GM12878 (cell line): ENCODE measurements at regions not wholly inside any gene's neighbourhood (a gene's known extent, or its start where the extent isn't known, plus 50 kb on each side); places are given as distances from the start of the nearest gene placed in this dataset.

Experiments
- ATAC-seq: fragments of 200-7000 bp; cut with Tn5 transposase; 3 replicates; pipeline ENCODE4 v1.9.1; 2020; ENCODE audit warnings: mild to moderate bottlenecking, moderate library complexity
- BruUV-seq: library from RNA; stranded (reverse); fragments of 400-500 nt; replicated peaks from 2 replicates; lab custom pipeline; 2021; lab: Mats Ljungman, UMichigan
- CTCF ChIA-PET: fragments of 300-600 bp; sonication (Branson Sonifier 250); formaldehyde crosslinking; extraction: SDS; loops from one replicate; lab custom pipeline; 2021; ENCODE audit warnings: inconsistent platforms; lab: Yijun Ruan, JAX
- POLR2A ChIA-PET: fragments of 350-600 bp; formaldehyde crosslinking; extraction: SDS; loops from one replicate; lab custom pipeline; 2021; ENCODE audit warnings: inconsistent platforms; lab: Charles Lee
- RAD21 ChIA-PET: fragments of 300-600 bp; sonication (Branson Sonifier 250); formaldehyde crosslinking; loops from one replicate; lab custom pipeline; 2023; ENCODE audit warnings: antibody characterized with exemption; ENCODE audit not compliant: unreplicated experiment; lab: Charles Lee
- SMC1A ChIA-PET: fragments of 300-600 bp; sonication (Branson Sonifier 250); formaldehyde crosslinking; loops from one replicate; lab custom pipeline; 2023; ENCODE audit not compliant: unreplicated experiment, uncharacterized antibody; lab: Charles Lee
- DNase-seq: peaks from one replicate; pipeline ENCODE4 v3.0.0-alpha.2; 2011; ENCODE audit warnings: low read depth, low spot score
- FAIRE-seq: peaks from 3 replicates; lab custom pipeline; 2011; peaks lifted over from hg19 to GRCh38; lab: Jason Lieb, UNC
- H2AFZ ChIP-seq: 2 replicates; pipeline ENCODE4 v1.6.0; 2011; ENCODE audit warnings: low read depth, low read length, control low read depth; ENCODE audit not compliant: control insufficient read depth
- H3K27ac ChIP-seq: 2 replicates; pipeline ENCODE4 v1.5.1; 2011; ENCODE audit warnings: control low read depth; ENCODE audit not compliant: control insufficient read depth, insufficient read depth
- H3K27me3 ChIP-seq, 2 experiments: replicated peaks in 1 of 2; 2 replicates each; pipeline versions ENCODE4 v1.6.0 to v1.6.1; 2011; ENCODE audit warnings: low read length in 1 of 2; ENCODE audit not compliant: control insufficient read depth in 2 of 2, insufficient read depth in 2 of 2
- H3K36me3 ChIP-seq, 2 experiments: 2 replicates each; pipeline ENCODE4 v1.5.1; 2011; ENCODE audit warnings: low read length in 1 of 2; ENCODE audit not compliant: control insufficient read depth in 2 of 2, insufficient read depth in 2 of 2
- H3K4me1 ChIP-seq: 2 replicates; pipeline ENCODE4 v1.6.1; 2011; ENCODE audit warnings: mild to moderate bottlenecking, low read length, moderate library complexity, mixed read lengths; ENCODE audit not compliant: control insufficient read depth, insufficient read depth
- H3K4me2 ChIP-seq: 2 replicates; pipeline ENCODE4 v1.6.0; 2011; ENCODE audit warnings: control low read depth; ENCODE audit not compliant: control insufficient read depth, insufficient read depth
- H3K4me3 ChIP-seq: fragments of 200-600 bp; sonication (generic); 2 replicates; pipeline ENCODE4 v1.5.1; 2016
- H3K79me2 ChIP-seq: 2 replicates; pipeline ENCODE4 v1.6.0; 2011; ENCODE audit warnings: low read length; ENCODE audit not compliant: control insufficient read depth, insufficient read depth
- H3K9ac ChIP-seq: 2 replicates; pipeline ENCODE4 v1.8.0; 2011; ENCODE audit warnings: low read length, control low read depth, mixed read lengths; ENCODE audit not compliant: control insufficient read depth, insufficient read depth
- H3K9me3 ChIP-seq: replicated peaks from 3 replicates; pipeline ENCODE4 v1.5.1; 2011; ENCODE audit warnings: mild to moderate bottlenecking, low read length; ENCODE audit not compliant: control insufficient read depth, insufficient read depth
- H4K20me1 ChIP-seq: 2 replicates; pipeline ENCODE4 v1.6.0; 2011; ENCODE audit not compliant: control insufficient read depth, insufficient read depth
- CBFB ChIP-seq: IDR thresholded peaks from 2 replicates; pipeline ENCODE4 v1.6.1; 2016; ENCODE audit warnings: antibody characterized with exemption, low read depth
- CBX5 ChIP-seq: sonication (generic); IDR thresholded peaks from 2 replicates; pipeline ENCODE4 v1.6.1; 2016; ENCODE audit warnings: low read depth, moderate library complexity, mild to moderate bottlenecking, inconsistent platforms
- EGR1 ChIP-seq, 2 experiments: IDR thresholded peaks; 1 replicate in 1 of 2; 2 replicates in 1 of 2; pipeline ENCODE4 v1.6.1; 2011 to 2012; ENCODE audit warnings: low read depth in 2 of 2, low read length in 2 of 2, borderline replicate concordance in 1 of 2, mild to moderate bottlenecking in 1 of 2, moderate library complexity in 1 of 2
- ETV6 ChIP-seq, 2 experiments: fragments of 450-650 bp in 1 of 2; IDR thresholded peaks in 1 of 2; conservative IDR thresholded peaks in 1 of 2; 2 replicates each; pipeline ENCODE4 v1.6.1; 2014; ENCODE audit warnings: antibody characterized with exemption in 1 of 2, borderline replicate concordance in 1 of 2, low read depth in 1 of 2, mild to moderate bottlenecking in 1 of 2, moderate library complexity in 1 of 2
- FOXK2 ChIP-seq: fragments of 450-650 bp; IDR thresholded peaks from 2 replicates; pipeline ENCODE4 v1.6.1; 2017; ENCODE audit warnings: mild to moderate bottlenecking, moderate library complexity
- JUNB ChIP-seq: IDR thresholded peaks from 2 replicates; pipeline ENCODE4 v1.6.1; 2016; ENCODE audit warnings: antibody characterized with exemption, mild to moderate bottlenecking
- POU2F2 ChIP-seq: IDR thresholded peaks from 3 replicates; pipeline ENCODE4 v1.6.1; 2011; ENCODE audit warnings: low read depth, mild to moderate bottlenecking, low read length, borderline replicate concordance
- RAD21 ChIP-seq: IDR thresholded peaks from 2 replicates; pipeline ENCODE4 v1.6.1; 2011; ENCODE audit warnings: mild to moderate bottlenecking, low read depth, low read length, moderate library complexity; ENCODE audit not compliant: insufficient read depth
- SMAD1 ChIP-seq: fragments of 450-650 bp; IDR thresholded peaks from 2 replicates; pipeline ENCODE4 v1.6.1; 2018; ENCODE audit warnings: mild to moderate bottlenecking, low read depth; ENCODE audit not compliant: partially characterized antibody
- SMC3 ChIP-seq: IDR thresholded peaks from 2 replicates; pipeline ENCODE4 v1.6.1; 2011; ENCODE audit warnings: low read length, improper control_type of control experiment, borderline replicate concordance
- TBL1XR1 ChIP-seq: IDR thresholded peaks from 2 replicates; pipeline ENCODE4 v1.6.1; 2012; ENCODE audit warnings: low read depth, low read length, improper control_type of control experiment
- ZNF592 ChIP-seq: fragments of 450-650 bp; IDR thresholded peaks from 2 replicates; pipeline ENCODE4 v1.6.1; 2017; ENCODE audit warnings: mild to moderate bottlenecking, moderate library complexity
- WGBS: methylation state at CpG from one replicate; pipeline ENCODE4 v1.1.6; 2016; ENCODE audit warnings: low lambda C conversion rate; ENCODE audit not compliant: insufficient replicate concordance, insufficient coverage; ENCODE audit errors: missing lambda C conversion rate; 5-methylcytosine and 5-hydroxymethylcytosine counted together
- in situ Hi-C: fragments of 300-500 bp; cut with MboI; formaldehyde crosslinking; loops from 9 replicates; pipeline ENCODE4 v1.14.3; 2018; ENCODE audit warnings: mixed read lengths
- intact Hi-C: fragments of 100-400 bp; cut with micrococcal nuclease; formaldehyde crosslinking; loops from one replicate; pipeline ENCODE4 v1.14.2; 2022; ENCODE audit not compliant: unreplicated experiment
- TF ChIP-seq, protein P1 (sequence below), 3 experiments: IDR thresholded peaks in 2 of 3; conservative IDR thresholded peaks in 1 of 3; 2 replicates each; pipeline ENCODE4 v1.5.1; 2011; ENCODE audit warnings: low read depth in 3 of 3, low read length in 3 of 3, mild to moderate bottlenecking in 3 of 3, control low read depth in 2 of 3, moderate library complexity in 2 of 3, inconsistent platforms in 1 of 3, mixed read lengths in 1 of 3; ENCODE audit not compliant: control insufficient read depth in 2 of 3, insufficient read depth in 1 of 3; ENCODE audit errors: extremely low read depth in 1 of 3
- TF ChIP-seq, protein P2 (sequence below): IDR thresholded peaks from 2 replicates; pipeline ENCODE4 v1.6.1; 2011; ENCODE audit warnings: mild to moderate bottlenecking, low read depth, low read length, moderate library complexity; ENCODE audit not compliant: insufficient replicate concordance

DNA sequence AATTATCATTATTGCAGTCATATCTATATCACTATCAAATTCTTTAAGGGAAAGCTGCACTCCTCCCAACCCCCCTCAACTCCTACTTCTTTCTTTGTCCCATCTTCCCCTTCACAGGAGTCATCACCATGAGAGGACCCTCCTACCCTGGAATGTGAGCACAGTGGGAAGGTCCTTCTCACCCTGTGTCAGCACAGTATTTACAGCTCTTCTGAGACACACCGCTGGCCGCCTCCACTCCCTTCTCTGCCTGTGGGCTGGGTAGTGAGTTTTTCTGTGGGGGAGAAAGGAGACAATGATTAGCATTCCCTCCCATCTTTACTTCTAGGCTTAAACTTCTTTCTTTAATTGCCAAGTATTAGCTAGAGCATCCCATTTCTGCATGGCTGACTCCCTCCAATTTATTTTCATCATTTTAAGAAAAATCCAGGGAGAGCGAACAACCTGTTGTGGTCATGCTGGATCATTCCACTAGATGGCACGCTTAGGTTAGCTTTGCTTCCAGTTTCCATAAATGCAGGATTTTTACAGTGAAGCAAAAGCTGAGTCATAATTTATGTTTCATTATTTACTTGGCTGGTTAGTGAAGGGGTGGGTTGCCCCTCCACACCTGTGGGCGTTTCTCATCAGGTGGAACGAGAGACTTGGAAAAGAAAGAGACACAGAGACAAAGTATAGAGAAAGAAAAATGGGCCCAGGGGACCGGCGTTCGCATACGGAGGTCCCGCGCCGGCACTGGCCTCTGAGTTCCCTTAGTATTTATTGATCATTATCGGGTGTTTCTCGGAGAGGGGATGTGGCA lies 188.5 kb downstream of the ALX1 start:
- 0 out of 2 replicates have a peak, but pooled peaks cover 2% of the 10 kb centered on the region for H3K4me1 ChIP-seq
- no TSS peak for BruUV-seq
- peak; percentile 23 for DNase-seq
- FAIRE-seq = peak; percentile 95
- ChIA-PET SMC1A (interaction anchor here (1.0 to 3.6 kb wide), 13 partner anchors 20 to 456 kb away, joined by 3 to 24 read pairs (median 4); no protein-coding TSS in a partner anchor), CTCF (interaction anchor here (0.7 to 3.3 kb wide), 27 partner anchors 8 to 516 kb away, joined by 3 to 44 read pairs (median 4); partner anchors contain the start of gene NTS), RAD21 (interaction anchor here (1.0 to 3.3 kb wide), 6 partner anchors 43 to 452 kb away, joined by 3 to 27 read pairs (median 5); no protein-coding TSS in a partner anchor), POLR2A (no interaction called here)
- H3K36me3 ChIP-seq = no peaks in the 10 kb centered on the region
- no peaks in the 10 kb centered on the region for H3K79me2 ChIP-seq
- H3K4me3 ChIP-seq = peak overlapping the region; percentile 31; the same call in 1 of the 2 replicates
- no peak overlapping the region for H3K9ac ChIP-seq
- ATAC-seq = peak; percentile 95
- peak overlapping the region; percentile 11 for H2AFZ ChIP-seq
- H3K4me2 ChIP-seq = peak overlapping the region; percentile 53
- intact Hi-C loops (loop anchor here (1.0 to 2.0 kb wide), 4 partner anchors 44 to 452 kb away; no protein-coding TSS in a partner anchor), in situ Hi-C loops (loop anchor here (5.0 kb wide), 1 partner anchor 399 kb away; no protein-coding TSS in a partner anchor)
- H3K9me3 ChIP-seq = no peaks in the 10 kb centered on the region
- no peak overlapping the region for H3K27ac ChIP-seq
- H4K20me1 ChIP-seq = no peaks in the 10 kb centered on the region
- no peaks in the 10 kb centered on the region for H3K27me3 ChIP-seq
- 16% methylated on average over 15 of the region's 15 CpGs for WGBS
- TF ChIP-seq, protein P1, sequence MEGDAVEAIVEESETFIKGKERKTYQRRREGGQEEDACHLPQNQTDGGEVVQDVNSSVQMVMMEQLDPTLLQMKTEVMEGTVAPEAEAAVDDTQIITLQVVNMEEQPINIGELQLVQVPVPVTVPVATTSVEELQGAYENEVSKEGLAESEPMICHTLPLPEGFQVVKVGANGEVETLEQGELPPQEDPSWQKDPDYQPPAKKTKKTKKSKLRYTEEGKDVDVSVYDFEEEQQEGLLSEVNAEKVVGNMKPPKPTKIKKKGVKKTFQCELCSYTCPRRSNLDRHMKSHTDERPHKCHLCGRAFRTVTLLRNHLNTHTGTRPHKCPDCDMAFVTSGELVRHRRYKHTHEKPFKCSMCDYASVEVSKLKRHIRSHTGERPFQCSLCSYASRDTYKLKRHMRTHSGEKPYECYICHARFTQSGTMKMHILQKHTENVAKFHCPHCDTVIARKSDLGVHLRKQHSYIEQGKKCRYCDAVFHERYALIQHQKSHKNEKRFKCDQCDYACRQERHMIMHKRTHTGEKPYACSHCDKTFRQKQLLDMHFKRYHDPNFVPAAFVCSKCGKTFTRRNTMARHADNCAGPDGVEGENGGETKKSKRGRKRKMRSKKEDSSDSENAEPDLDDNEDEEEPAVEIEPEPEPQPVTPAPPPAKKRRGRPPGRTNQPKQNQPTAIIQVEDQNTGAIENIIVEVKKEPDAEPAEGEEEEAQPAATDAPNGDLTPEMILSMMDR (IDR thresholded peaks at IDR 0.05 in 2 of 3, conservative IDR thresholded peaks at IDR 0.05 in 1 of 3; ENCODE audit: control insufficient read depth in 2 of 3, extremely low read depth in 1 of 3, insufficient read depth in 1 of 3, low read depth in 3 of 3, low read length in 3 of 3) = peak; percentile 69 to 86 (median 79)
- TF ChIP-seq SMC3 (peak; percentile 80), CBFB (peak; percentile 62; the same call in 1 of the 2 replicates), ZNF592 (no peak), ETV6 (conservative IDR thresholded peaks at IDR 0.05 in 1 of 2, IDR thresholded peaks at IDR 0.05 in 1 of 2; ENCODE audit: borderline replicate concordance in 1 of 2, low read depth in 1 of 2) (no peak), POU2F2 (0 out of 3 replicates have a peak, but pooled peaks have one; percentile 41), CBX5 (no peak), SMAD1 (no peak), RAD21 (peak; percentile 98), TBL1XR1 (no peak), EGR1 (IDR thresholded peaks at IDR 0.05; ENCODE audit: borderline replicate concordance in 1 of 2, low read depth in 2 of 2, low read length in 2 of 2) (no peak), FOXK2 (no peak), JUNB (peak; percentile 34; the same call in 1 of the 2 replicates)
- TF ChIP-seq, protein P2, sequence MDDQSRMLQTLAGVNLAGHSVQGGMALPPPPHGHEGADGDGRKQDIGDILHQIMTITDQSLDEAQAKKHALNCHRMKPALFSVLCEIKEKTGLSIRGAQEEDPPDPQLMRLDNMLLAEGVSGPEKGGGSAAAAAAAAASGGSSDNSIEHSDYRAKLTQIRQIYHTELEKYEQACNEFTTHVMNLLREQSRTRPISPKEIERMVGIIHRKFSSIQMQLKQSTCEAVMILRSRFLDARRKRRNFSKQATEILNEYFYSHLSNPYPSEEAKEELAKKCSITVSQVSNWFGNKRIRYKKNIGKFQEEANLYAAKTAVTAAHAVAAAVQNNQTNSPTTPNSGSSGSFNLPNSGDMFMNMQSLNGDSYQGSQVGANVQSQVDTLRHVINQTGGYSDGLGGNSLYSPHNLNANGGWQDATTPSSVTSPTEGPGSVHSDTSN = no peak
